B cell (primary cell): ENCODE measurements at regions not wholly inside any gene's neighbourhood (a gene's known extent, or its start where the extent isn't known, plus 50 kb on each side); places are given as distances from the start of the nearest gene placed in this dataset.

Experiments used
- ATAC-seq: fragments of 200-7000 bp; cut with Tn5 transposase; one replicate; pipeline ENCODE4 v1.10.0; 2021; ENCODE audit warnings: low read depth, mild to moderate bottlenecking, moderate number of reproducible peaks, moderate library complexity
- CTCF ChIA-PET: fragments of 350-600 bp; sonication (Branson Sonifier 250); formaldehyde crosslinking; loops from one replicate; lab custom pipeline; 2021; ENCODE audit warnings: antibody characterized with exemption, inconsistent platforms; lab: Charles Lee
- POLR2A ChIA-PET: fragments of 350-600 bp; sonication (Branson Sonifier 250); formaldehyde crosslinking; loops from one replicate; lab custom pipeline; 2021; ENCODE audit warnings: antibody characterized with exemption; lab: Charles Lee
- DNase-seq: peaks from one replicate; pipeline ENCODE4 v3.0.0; 2013
- H2AFZ ChIP-seq: 2 replicates; pipeline ENCODE4 v1.6.1; 2012; ENCODE audit warnings: mild to moderate bottlenecking, low read depth, low read length; ENCODE audit not compliant: insufficient read depth, poor library complexity, severe bottlenecking
- H3K27ac ChIP-seq, 2 donors: 1 replicate in 1 of 2; 2 replicates in 1 of 2; pipeline ENCODE4 v1.5.1; 2012 to 2013; ENCODE audit warnings: low read length in 2 of 2, mild to moderate bottlenecking in 2 of 2, moderate library complexity in 1 of 2
- H3K27me3 ChIP-seq, 4 experiments: fragments of 200-600 bp in 1 of 4; sonication (generic) in 1 of 4; replicated peaks in 1 of 4; 1 replicate in 2 of 4; 2 replicates in 2 of 4; pipeline versions ENCODE4 v1.6.1 to v1.7.0; 2013 to 2016; ENCODE audit warnings: low read length in 3 of 4, mild to moderate bottlenecking in 2 of 4, mixed read lengths in 1 of 4, moderate library complexity in 1 of 4; ENCODE audit not compliant: insufficient read depth in 4 of 4, control insufficient read depth in 3 of 4; ENCODE audit errors: control extremely low read depth in 1 of 4
- H3K36me3 ChIP-seq, 2 experiments: replicated peaks in 1 of 2; 1 replicate in 1 of 2; 2 replicates in 1 of 2; pipeline versions ENCODE4 v1.6.1 to v1.7.1; 2013; ENCODE audit warnings: low read length in 1 of 2; ENCODE audit not compliant: insufficient read depth in 2 of 2, control insufficient read depth in 1 of 2; ENCODE audit errors: control extremely low read depth in 1 of 2, extremely low read depth in 1 of 2
- H3K4me1 ChIP-seq, 2 donors: fragments of 200-600 bp in 1 of 2; sonication (generic) in 1 of 2; 1 replicate in 1 of 2; 2 replicates in 1 of 2; pipeline versions ENCODE4 v1.5.1 to v1.6.1; 2013 to 2017; ENCODE audit warnings: low read length in 2 of 2; ENCODE audit not compliant: control insufficient read depth in 2 of 2, insufficient read depth in 2 of 2
- H3K4me2 ChIP-seq: replicated peaks from 2 replicates; pipeline ENCODE3; 2012; ENCODE audit warnings: mild to moderate bottlenecking, low read depth, low read length; ENCODE audit not compliant: poor library complexity, severe bottlenecking
- H3K4me3 ChIP-seq, 5 experiments: fragments of 200-600 bp in 1 of 5; sonication (generic) in 1 of 5; 1 replicate in 3 of 5; 2 replicates in 2 of 5; pipeline versions ENCODE4 v1.5.1 to v1.7.0; 2011 to 2016; ENCODE audit warnings: low read length in 4 of 5, mild to moderate bottlenecking in 4 of 5, low read depth in 2 of 5, control low read depth in 1 of 5, moderate library complexity in 1 of 5; ENCODE audit not compliant: insufficient read depth in 1 of 5; ENCODE audit errors: control extremely low read depth in 1 of 5, extremely low read depth in 1 of 5
- H3K79me2 ChIP-seq: fragments of 200-600 bp; sonication (generic); one replicate; pipeline ENCODE4 v1.6.0; 2016; ENCODE audit warnings: low read length; ENCODE audit not compliant: control insufficient read depth, insufficient read depth
- H3K9ac ChIP-seq: fragments of 200-600 bp; sonication (generic); 2 replicates; pipeline ENCODE4 v1.6.1; 2017; ENCODE audit warnings: mild to moderate bottlenecking, low read length, moderate library complexity
- H3K9me3 ChIP-seq, 3 donors: one replicate each; pipeline versions ENCODE4 v1.6.1 to v1.7.1; 2013; ENCODE audit warnings: low read length in 2 of 3; ENCODE audit not compliant: control insufficient read depth in 2 of 3, insufficient read depth in 1 of 3; ENCODE audit errors: control extremely low read depth in 1 of 3
- H4K20me1 ChIP-seq: 2 replicates; pipeline ENCODE4 v1.6.0; 2012; ENCODE audit warnings: mild to moderate bottlenecking, low read length; ENCODE audit not compliant: insufficient read depth, control insufficient read depth, poor library complexity, severe bottlenecking
- H3K27ac Mint-ChIP-seq: one replicate; pipeline ENCODE4 v1.8.0; 2021; ENCODE audit warnings: mixed read lengths
- H3K27me3 Mint-ChIP-seq: one replicate; pipeline ENCODE4 v1.8.0; 2021; ENCODE audit warnings: mixed read lengths
- H3K4me1 Mint-ChIP-seq: one replicate; pipeline ENCODE4 v1.8.0; 2021; ENCODE audit warnings: mixed read lengths
- H3K4me3 Mint-ChIP-seq: one replicate; pipeline ENCODE4 v1.8.0; 2021; ENCODE audit warnings: mixed read lengths
- H3K9me3 Mint-ChIP-seq: one replicate; pipeline ENCODE4 v1.8.0; 2022; ENCODE audit warnings: mixed read lengths; ENCODE audit not compliant: insufficient read depth
- EZH2 ChIP-seq: IDR thresholded peaks from 2 replicates; pipeline ENCODE4 v1.6.1; 2012; ENCODE audit warnings: borderline replicate concordance, low read depth, mild to moderate bottlenecking, moderate library complexity, low read length; ENCODE audit not compliant: insufficient read depth, poor library complexity, severe bottlenecking
- WGBS: methylation state at CpG from one replicate; pipeline ENCODE4 v1.1.5; 2013; ENCODE audit warnings: missing lambda C conversion rate; ENCODE audit not compliant: insufficient coverage; 5-methylcytosine and 5-hydroxymethylcytosine counted together
- intact Hi-C: fragments of 100-400 bp; cut with micrococcal nuclease; formaldehyde crosslinking; loops from one replicate; pipeline ENCODE4 v1.10.0; 2022
- TF ChIP-seq, protein P1 (sequence below): fragments of 200-600 bp; IDR thresholded peaks from one replicate; pipeline ENCODE4 v1.8.0; 2022; ENCODE audit warnings: antibody characterized with exemption, mild to moderate bottlenecking

DNA sequence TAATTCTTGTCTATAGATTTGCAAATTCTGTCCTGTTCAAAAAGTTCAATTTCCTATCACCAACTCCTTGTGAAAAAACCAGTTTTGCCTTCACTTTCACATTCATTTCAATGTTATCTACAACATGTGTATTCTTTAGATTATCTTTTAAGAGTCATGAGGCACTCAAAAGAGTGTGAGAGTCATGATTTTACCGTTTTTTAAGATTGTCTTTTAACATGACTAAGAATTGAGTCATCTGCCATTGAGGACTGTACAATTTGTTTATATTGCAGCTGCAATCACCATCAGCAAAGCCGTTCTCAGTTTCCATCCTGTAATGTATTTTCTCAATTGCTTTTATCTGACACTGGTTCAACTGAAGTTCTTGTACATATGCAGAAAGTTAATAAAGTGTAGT lies 275.8 kb downstream of the LNPK start:
- Mint-ChIP-seq H3K27ac (no peak overlapping the region), H3K4me3 (no peak overlapping the region), H3K27me3 (no peaks in the 10 kb centered on the region), H3K4me1 (no peaks in the 10 kb centered on the region), H3K9me3 (no peaks in the 10 kb centered on the region)
- Histone ChIP-seq H2AFZ (no peak overlapping the region), H3K27ac (no peak overlapping the region), H3K27me3 (no peaks in the 10 kb centered on the region), H3K4me2 (no peak overlapping the region), H3K79me2 (no peaks in the 10 kb centered on the region), H3K9me3 (peaks cover 0 to 1% (median 0%) of the 10 kb centered on the region in 3 donors), H3K4me1 (no peaks in the 10 kb centered on the region), H4K20me1 (no peaks in the 10 kb centered on the region), H3K9ac (no peak overlapping the region), H3K36me3 (no peaks in the 10 kb centered on the region), H3K4me3 (no peak overlapping the region)
- ATAC-seq (no peak), DNase-seq (no peak)
- WGBS: no CpG with 5 or more reads among the region's 2 CpGs
- intact Hi-C loops: no loop called here
- CTCF ChIA-PET: no interaction called here
- POLR2A ChIA-PET: no interaction called here
- TF ChIP-seq, protein P1, sequence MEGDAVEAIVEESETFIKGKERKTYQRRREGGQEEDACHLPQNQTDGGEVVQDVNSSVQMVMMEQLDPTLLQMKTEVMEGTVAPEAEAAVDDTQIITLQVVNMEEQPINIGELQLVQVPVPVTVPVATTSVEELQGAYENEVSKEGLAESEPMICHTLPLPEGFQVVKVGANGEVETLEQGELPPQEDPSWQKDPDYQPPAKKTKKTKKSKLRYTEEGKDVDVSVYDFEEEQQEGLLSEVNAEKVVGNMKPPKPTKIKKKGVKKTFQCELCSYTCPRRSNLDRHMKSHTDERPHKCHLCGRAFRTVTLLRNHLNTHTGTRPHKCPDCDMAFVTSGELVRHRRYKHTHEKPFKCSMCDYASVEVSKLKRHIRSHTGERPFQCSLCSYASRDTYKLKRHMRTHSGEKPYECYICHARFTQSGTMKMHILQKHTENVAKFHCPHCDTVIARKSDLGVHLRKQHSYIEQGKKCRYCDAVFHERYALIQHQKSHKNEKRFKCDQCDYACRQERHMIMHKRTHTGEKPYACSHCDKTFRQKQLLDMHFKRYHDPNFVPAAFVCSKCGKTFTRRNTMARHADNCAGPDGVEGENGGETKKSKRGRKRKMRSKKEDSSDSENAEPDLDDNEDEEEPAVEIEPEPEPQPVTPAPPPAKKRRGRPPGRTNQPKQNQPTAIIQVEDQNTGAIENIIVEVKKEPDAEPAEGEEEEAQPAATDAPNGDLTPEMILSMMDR: no peak
- no peak for TF ChIP-seq EZH2

DNA sequence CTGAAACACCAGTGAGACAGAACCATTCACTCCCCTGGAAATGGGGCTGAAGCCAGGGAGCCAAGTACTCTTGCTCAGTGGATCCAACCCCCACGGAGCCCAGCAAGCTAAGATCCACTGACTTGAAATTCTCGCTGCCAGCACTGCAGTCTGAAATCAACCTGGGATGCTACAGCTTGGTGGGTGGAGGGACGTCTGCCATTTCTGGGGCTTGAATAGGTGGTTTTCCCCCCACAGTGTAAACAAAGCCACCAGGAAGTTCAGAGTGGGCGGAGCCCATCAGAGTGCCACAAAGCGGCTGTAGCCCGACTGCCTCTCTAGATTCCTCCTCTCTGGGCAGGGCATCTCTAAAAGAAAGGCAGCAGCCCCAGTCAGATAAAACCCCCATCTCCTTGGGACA lies 292.8 kb downstream of the LNPK start:
- Histone ChIP-seq H3K9me3 (no peaks in the 10 kb centered on the region), H3K27me3 (peaks cover 0 to 4% (median 0%) of the 10 kb centered on the region in 4 experiments), H4K20me1 (no peaks in the 10 kb centered on the region), H3K4me2 (no peak overlapping the region), H3K36me3 (no peaks in the 10 kb centered on the region), H3K27ac (no peak overlapping the region), H3K4me3 (no peak overlapping the region), H3K79me2 (no peaks in the 10 kb centered on the region), H3K9ac (no peak overlapping the region), H3K4me1 (no peaks in the 10 kb centered on the region), H2AFZ (no peak overlapping the region)
- Mint-ChIP-seq H3K4me1 (no peaks in the 10 kb centered on the region), H3K4me3 (no peak overlapping the region), H3K9me3 (peaks cover 3% of the 10 kb centered on the region), H3K27me3 (peaks cover 14% of the 10 kb centered on the region), H3K27ac (no peak overlapping the region)
- POLR2A ChIA-PET: no interaction called here
- CTCF ChIA-PET: no interaction called here
- DNase-seq (no peak), ATAC-seq (no peak)
- WGBS: 100% methylated on average over 2 of the region's 6 CpGs
- TF ChIP-seq, protein P1: no peak
- intact Hi-C loops: no loop called here
